Peyer's patch (tissue), 4 donors: ENCODE measurements at regions not wholly inside any gene's neighbourhood (a gene's known extent, or its start where the extent isn't known, plus 50 kb on each side); places are given as distances from the start of the nearest gene placed in this dataset.

Experiments
- DNase-seq, 3 donors: peaks; one replicate each; pipeline ENCODE4 v3.0.0-alpha.2; 2017 to 2019
- H3K27ac ChIP-seq, 4 donors: fragments of 200-600 bp; sonication (generic); one replicate each; pipeline ENCODE4 v1.5.1; 2016 to 2019
- H3K27me3 ChIP-seq, 2 donors: fragments of 200-600 bp; sonication (generic); one replicate each; pipeline ENCODE4 v1.5.1; 2019
- H3K36me3 ChIP-seq, 3 donors: fragments of 200-600 bp; sonication (generic); one replicate each; pipeline ENCODE4 v1.5.1; 2016 to 2019
- H3K4me1 ChIP-seq, 4 donors: fragments of 200-600 bp; sonication (generic); one replicate each; pipeline ENCODE4 v1.5.1; 2016 to 2019
- H3K4me3 ChIP-seq, 4 donors: fragments of 200-600 bp; sonication (generic); 1 replicate in 3 of 4; 2 replicates in 1 of 4; pipeline ENCODE4 v1.5.1; 2016 to 2019; ENCODE audit warnings: mild to moderate bottlenecking in 1 of 4
- H3K9me3 ChIP-seq, 4 donors: fragments of 200-600 bp; sonication (generic); one replicate each; pipeline ENCODE4 v1.5.1; 2016 to 2019; ENCODE audit warnings: mild to moderate bottlenecking in 1 of 4
- CTCF ChIP-seq, 6 experiments: fragments of 450-650 bp in 4 of 6; fragments of 200-600 bp in 2 of 6; sonication (generic) in 1 of 6; IDR thresholded peaks; one replicate each; pipeline ENCODE4 v1.5.1; 2017 to 2019; ENCODE audit warnings: antibody characterized with exemption in 6 of 6, mild to moderate bottlenecking in 3 of 6, moderate library complexity in 1 of 6
- POLR2A ChIP-seq, 2 donors: fragments of 450-650 bp; IDR thresholded peaks; one replicate each; pipeline ENCODE4 v1.5.1; 2017; ENCODE audit warnings: antibody characterized with exemption in 2 of 2, mild to moderate bottlenecking in 2 of 2, moderate library complexity in 2 of 2

- H3K9me3 ChIP-seq, result no peaks in the 10 kb centered on the region
- no peaks in the 10 kb centered on the region for H3K4me1 ChIP-seq
- no peak for DNase-seq
- TF ChIP-seq CTCF (IDR thresholded peaks at IDR 0.05) (no peak), POLR2A (IDR thresholded peaks at IDR 0.05) (no peak)
- H3K4me3 ChIP-seq, result no peak overlapping the region
- H3K27ac ChIP-seq, result no peak overlapping the region
- no peaks in the 10 kb centered on the region for H3K27me3 ChIP-seq
- H3K36me3 ChIP-seq, result no peaks in the 10 kb centered on the region
These were observed 365.0 kb upstream of the ID4 start for GRCh38 chr6:19472153-19472552.

DNA sequence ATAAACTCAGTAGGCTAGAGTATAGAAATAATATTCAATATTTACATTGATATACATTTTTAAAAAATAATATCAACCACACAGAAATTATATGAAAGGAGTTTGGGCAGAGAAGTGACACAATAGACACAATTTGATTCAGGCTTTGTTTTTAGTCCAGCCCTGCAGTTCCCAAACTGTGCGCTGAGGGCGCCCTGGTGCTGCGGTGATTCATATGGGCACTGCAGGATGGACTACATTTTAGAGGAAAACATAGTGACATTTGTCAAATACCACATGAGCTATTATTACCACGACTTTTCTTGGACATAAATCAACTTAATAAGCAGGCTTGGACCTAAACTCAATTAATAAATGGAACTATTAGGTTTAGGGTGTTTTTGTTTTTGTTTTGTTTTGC lies 364.3 kb upstream of the ID4 start:
- no peaks in the 10 kb centered on the region for H3K36me3 ChIP-seq
- no peak for DNase-seq
- H3K9me3 ChIP-seq, result no peaks in the 10 kb centered on the region
- no peak overlapping the region for H3K27ac ChIP-seq
- H3K4me1 ChIP-seq, result no peaks in the 10 kb centered on the region
- no peaks in the 10 kb centered on the region for H3K27me3 ChIP-seq
- TF ChIP-seq CTCF (IDR thresholded peaks at IDR 0.05), result peak in 3 of 6 experiments; percentile 22 to 39 (median 29)
- no peak for TF ChIP-seq POLR2A (IDR thresholded peaks at IDR 0.05)
- H3K4me3 ChIP-seq, result no peak overlapping the region

DNA sequence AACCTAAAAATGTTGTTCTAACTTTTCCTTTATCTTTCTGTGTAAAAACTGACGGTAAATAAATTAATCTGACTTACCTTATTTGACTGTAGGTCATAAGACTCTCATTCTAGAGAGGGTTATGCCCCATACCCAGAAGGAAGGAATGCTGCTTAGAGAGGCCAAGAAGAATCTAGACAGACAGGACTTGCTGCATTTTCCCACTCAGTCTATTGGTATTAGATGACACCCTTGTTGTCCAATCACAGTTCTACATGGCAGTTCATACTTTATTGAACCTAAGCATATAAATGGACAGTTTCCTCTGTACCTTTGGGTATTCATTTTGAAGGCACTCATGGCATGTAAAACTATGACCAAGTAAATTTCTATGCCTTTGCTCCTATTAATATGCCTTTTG lies 359.6 kb upstream of the ID4 start:
- TF ChIP-seq CTCF (IDR thresholded peaks at IDR 0.05) (no peak), POLR2A (IDR thresholded peaks at IDR 0.05) (no peak)
- Histone ChIP-seq H3K9me3 (no peaks in the 10 kb centered on the region), H3K36me3 (no peaks in the 10 kb centered on the region), H3K27me3 (no peaks in the 10 kb centered on the region), H3K4me1 (no peaks in the 10 kb centered on the region), H3K27ac (no peak overlapping the region), H3K4me3 (no peak overlapping the region)
- DNase-seq, result no peak

DNA sequence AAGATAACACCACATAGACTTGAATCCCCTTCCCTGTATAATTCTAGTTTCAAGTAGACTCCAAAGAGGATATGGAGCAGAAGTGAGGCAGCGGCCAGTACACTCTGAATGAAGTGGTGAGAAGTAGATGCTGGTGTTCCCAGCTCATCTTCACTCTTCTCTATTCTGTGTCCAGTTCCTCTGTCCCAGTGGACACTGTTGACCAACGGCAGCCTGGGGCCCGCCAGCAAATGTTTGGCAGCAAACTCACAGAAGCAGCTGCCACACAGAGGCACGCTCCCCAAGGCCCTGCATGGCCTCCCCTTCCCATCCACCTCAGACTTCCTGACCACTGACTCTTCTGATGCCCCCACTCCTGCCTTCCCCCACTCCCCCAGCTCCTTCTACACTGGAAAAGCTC lies 358.9 kb upstream of the ID4 start:
- H3K4me3 ChIP-seq, result no peak overlapping the region
- H3K27ac ChIP-seq, result no peak overlapping the region
- H3K36me3 ChIP-seq, result no peaks in the 10 kb centered on the region
- H3K4me1 ChIP-seq, result no peaks in the 10 kb centered on the region
- H3K27me3 ChIP-seq, result no peaks in the 10 kb centered on the region
- TF ChIP-seq POLR2A (IDR thresholded peaks at IDR 0.05) (no peak), CTCF (IDR thresholded peaks at IDR 0.05) (no peak)
- H3K9me3 ChIP-seq, result no peaks in the 10 kb centered on the region
- DNase-seq, result no peak

DNA sequence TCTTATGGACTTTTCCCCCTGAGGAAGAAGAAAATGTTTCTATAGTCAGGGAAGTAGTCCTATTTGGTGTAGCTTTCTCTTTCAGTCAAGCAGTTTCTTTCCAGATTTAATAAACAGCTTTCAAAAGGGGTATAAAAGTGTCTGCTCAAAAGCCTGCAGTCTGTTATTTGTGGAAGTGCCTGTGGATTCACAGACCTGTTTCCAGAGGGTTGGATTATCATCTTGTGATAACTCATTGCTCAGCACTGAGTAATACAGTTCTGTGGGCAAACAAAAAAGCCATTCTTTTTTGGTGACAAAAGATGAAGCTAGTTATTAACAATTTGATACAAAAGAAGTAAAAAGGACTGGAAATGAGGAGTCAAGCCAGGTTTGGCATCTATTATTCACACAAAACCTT lies 358.2 kb upstream of the ID4 start:
- no peak overlapping the region for H3K4me3 ChIP-seq
- TF ChIP-seq POLR2A (IDR thresholded peaks at IDR 0.05), result no peak
- no peak for TF ChIP-seq CTCF (IDR thresholded peaks at IDR 0.05)
- no peaks in the 10 kb centered on the region for H3K9me3 ChIP-seq
- DNase-seq, result no peak
- no peaks in the 10 kb centered on the region for H3K27me3 ChIP-seq
- no peaks in the 10 kb centered on the region for H3K4me1 ChIP-seq
- H3K27ac ChIP-seq, result no peak overlapping the region
- H3K36me3 ChIP-seq, result no peaks in the 10 kb centered on the region

DNA sequence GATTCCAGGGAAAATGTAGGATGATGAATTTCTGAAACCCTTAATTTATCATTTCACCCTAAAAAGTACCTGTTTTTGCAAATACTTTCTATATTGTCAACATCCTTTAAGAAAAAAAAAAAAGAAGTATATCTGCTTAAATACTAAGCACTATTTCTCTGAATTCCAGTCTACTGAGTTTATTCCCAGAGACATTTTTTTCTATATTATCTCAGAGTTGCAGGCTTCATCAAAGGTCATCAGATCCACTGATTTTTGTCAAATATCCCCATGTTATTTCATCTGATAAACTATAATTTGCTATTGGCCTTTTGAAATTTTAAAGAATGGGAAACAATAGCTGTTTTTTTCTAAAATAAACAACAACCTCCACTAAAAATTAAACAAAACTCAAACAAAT lies 357.6 kb upstream of the ID4 start:
- Histone ChIP-seq H3K27ac (no peak overlapping the region), H3K9me3 (no peaks in the 10 kb centered on the region), H3K36me3 (no peaks in the 10 kb centered on the region), H3K27me3 (no peaks in the 10 kb centered on the region), H3K4me3 (no peak overlapping the region), H3K4me1 (no peaks in the 10 kb centered on the region)
- no peak for DNase-seq
- TF ChIP-seq POLR2A (IDR thresholded peaks at IDR 0.05) (no peak), CTCF (IDR thresholded peaks at IDR 0.05) (no peak)
